SK-N-SH (cell line): ENCODE measurements at regions not wholly inside any gene's neighbourhood (a gene's known extent, or its start where the extent isn't known, plus 50 kb on each side); places are given as distances from the start of the nearest gene placed in this dataset.

Source experiments
- CTCF ChIA-PET: fragments of 300-600, 350-600 bp; formaldehyde crosslinking; extraction: SDS; loops from one replicate; lab custom pipeline; 2021; lab: Yijun Ruan, JAX
- POLR2A ChIA-PET: fragments of 350-600 bp; sonication (Branson Sonifier 250); formaldehyde crosslinking; extraction: SDS; loops from one replicate; lab custom pipeline; 2020; ENCODE audit warnings: antibody characterized with exemption, inconsistent platforms; lab: Yijun Ruan, JAX
- DNase-seq: peaks from one replicate; pipeline ENCODE4 v3.0.0; 2012
- H2AFZ ChIP-seq: fragments of 200-600 bp; sonication (generic); 2 replicates; pipeline ENCODE4 v1.8.1; 2016; ENCODE audit warnings: antibody characterized with exemption, mild to moderate bottlenecking, low read depth
- H3F3A ChIP-seq: fragments of 200-600 bp; sonication (generic); replicated peaks from 2 replicates; pipeline ENCODE3; 2016; ENCODE audit warnings: antibody characterized with exemption, mild to moderate bottlenecking; ENCODE audit not compliant: insufficient read depth
- H3K27ac ChIP-seq, 2 experiments: fragments of 200-500 bp in 1 of 2; fragments of 200-600 bp in 1 of 2; sonication (Bioruptor generic) in 1 of 2; sonication (generic), shearing (Covaris generic) in 1 of 2; 2 replicates each; pipeline versions ENCODE4 v1.5.1 to v1.6.1; 2014 to 2016; ENCODE audit warnings: low read depth in 2 of 2, inconsistent platforms in 1 of 2, low read length in 1 of 2, mild to moderate bottlenecking in 1 of 2, mixed read lengths in 1 of 2
- H3K27me3 ChIP-seq: fragments of 200-600 bp; sonication (generic), shearing (Covaris generic); 2 replicates; pipeline ENCODE4 v1.6.1; 2016; ENCODE audit warnings: mixed run types; ENCODE audit not compliant: insufficient read depth
- H3K36me3 ChIP-seq, 2 experiments: fragments of 200-500 bp in 1 of 2; fragments of 200-600 bp in 1 of 2; sonication (Bioruptor generic) in 1 of 2; sonication (generic) in 1 of 2; replicated peaks in 1 of 2; 2 replicates each; pipeline versions ENCODE3 to v1.5.1; 2014 to 2016; ENCODE audit warnings: low read length in 1 of 2, mild to moderate bottlenecking in 1 of 2; ENCODE audit not compliant: insufficient read depth in 2 of 2, control insufficient read depth in 1 of 2
- H3K4me1 ChIP-seq, 2 experiments: fragments of 200-500 bp in 1 of 2; fragments of 200-600 bp in 1 of 2; sonication (Bioruptor generic) in 1 of 2; sonication (generic), shearing (Covaris generic) in 1 of 2; 2 replicates each; pipeline versions ENCODE4 v1.5.1 to v1.6.1; 2014 to 2016; ENCODE audit warnings: low read depth in 1 of 2, low read length in 1 of 2, mixed run types in 1 of 2; ENCODE audit not compliant: insufficient read depth in 2 of 2, control insufficient read depth in 1 of 2
- H3K4me2 ChIP-seq: fragments of 200-600 bp; sonication (generic), shearing (Covaris generic); 2 replicates; pipeline ENCODE4 v1.6.1; 2017; ENCODE audit warnings: mixed run types
- H3K4me3 ChIP-seq, 2 experiments: fragments of 200-500 bp in 1 of 2; fragments of 200-600 bp in 1 of 2; sonication (Bioruptor generic) in 1 of 2; sonication (generic), shearing (Covaris generic) in 1 of 2; 2 replicates each; pipeline versions ENCODE4 v1.5.1 to v1.8.1; 2014 to 2016; ENCODE audit warnings: low read depth in 2 of 2, inconsistent platforms in 1 of 2, low read length in 1 of 2, mild to moderate bottlenecking in 1 of 2, mixed read lengths in 1 of 2, moderate library complexity in 1 of 2
- H3K79me2 ChIP-seq: fragments of 200-600 bp; sonication (generic); 2 replicates; pipeline ENCODE4 v1.8.1; 2017; ENCODE audit warnings: mild to moderate bottlenecking; ENCODE audit not compliant: insufficient read depth
- H3K9ac ChIP-seq: fragments of 200-600 bp; sonication (generic); 2 replicates; pipeline ENCODE4 v1.6.1; 2017; ENCODE audit warnings: mixed run types
- H3K9me2 ChIP-seq: fragments of 200-600 bp; sonication (generic); 2 replicates; pipeline ENCODE4 v1.6.1; 2017; ENCODE audit warnings: mixed run types
- H3K9me3 ChIP-seq: fragments of 200-600 bp; sonication (generic); 2 replicates; pipeline ENCODE4 v1.6.1; 2017; ENCODE audit warnings: mixed run types, mild to moderate bottlenecking, moderate library complexity
- H4K20me1 ChIP-seq: fragments of 200-600 bp; sonication (generic); 2 replicates; pipeline ENCODE4 v1.6.1; 2017; ENCODE audit warnings: mild to moderate bottlenecking, mixed run types; ENCODE audit not compliant: insufficient read depth
- CHD2 ChIP-seq: fragments of 150-350 bp; IDR thresholded peaks from 2 replicates; pipeline ENCODE4 v1.6.1; 2018; ENCODE audit warnings: low read length; ENCODE audit not compliant: partially characterized antibody
- ELF1 ChIP-seq: IDR thresholded peaks from 2 replicates; pipeline ENCODE4 v1.4.0; 2012
- EP300 ChIP-seq, 2 experiments: IDR thresholded peaks; 2 replicates each; pipeline versions ENCODE4 v1.4.0 to v1.6.1; 2012; ENCODE audit warnings: borderline replicate concordance in 1 of 2, low read depth in 1 of 2, low read length in 1 of 2
- EZH2phosphoT487 ChIP-seq: fragments of 200-600 bp; sonication (generic); IDR thresholded peaks from 2 replicates; pipeline ENCODE4 v1.6.1; 2017; ENCODE audit warnings: low read depth, mixed run types, mild to moderate bottlenecking, antibody characterized with exemption, moderate library complexity, borderline replicate concordance
- FOXJ3 ChIP-seq: sonication (generic); formaldehyde crosslinking; IDR thresholded peaks from 2 replicates; pipeline ENCODE4 v1.5.1; 2020; ENCODE audit warnings: mild to moderate bottlenecking, missing genetic modification reagents
- FOXM1 ChIP-seq: IDR thresholded peaks from 2 replicates; pipeline ENCODE4 v1.4.0; 2012; ENCODE audit warnings: low read depth, mild to moderate bottlenecking
- IRF3 ChIP-seq: fragments of 150-350 bp; IDR thresholded peaks from 2 replicates; pipeline ENCODE4 v1.6.1; 2016; ENCODE audit warnings: mild to moderate bottlenecking, low read depth, low read length
- MEF2A ChIP-seq: IDR thresholded peaks from 2 replicates; pipeline ENCODE4 v1.4.0; 2012; ENCODE audit warnings: low read depth, borderline replicate concordance
- NFIC ChIP-seq: IDR thresholded peaks from 2 replicates; pipeline ENCODE4 v1.4.0; 2012; ENCODE audit warnings: borderline replicate concordance
- RAD21 ChIP-seq: IDR thresholded peaks from 2 replicates; pipeline ENCODE4 v1.6.1; 2012; ENCODE audit warnings: mild to moderate bottlenecking, low read length
- RCOR1 ChIP-seq: fragments of 150-350 bp; IDR thresholded peaks from 2 replicates; pipeline ENCODE4 v1.6.1; 2017; ENCODE audit warnings: antibody characterized with exemption, low read length
- RXRA ChIP-seq: IDR thresholded peaks from 2 replicates; pipeline ENCODE4 v1.4.0; 2012; ENCODE audit warnings: low read depth, mild to moderate bottlenecking, borderline replicate concordance
- SIN3A ChIP-seq: IDR thresholded peaks from 2 replicates; pipeline ENCODE4 v1.6.1; 2012; ENCODE audit warnings: low read depth, mild to moderate bottlenecking, low read length, moderate library complexity, borderline replicate concordance
- USF2 ChIP-seq: fragments of 150-350 bp; IDR thresholded peaks from 2 replicates; pipeline ENCODE4 v1.6.1; 2017; ENCODE audit warnings: antibody characterized with exemption, low read length, low read depth, borderline replicate concordance
- YY1 ChIP-seq: IDR thresholded peaks from 2 replicates; pipeline ENCODE4 v1.4.0; 2012; ENCODE audit warnings: low read depth, mild to moderate bottlenecking
- WGBS: methylation state at CpG from one replicate; pipeline ENCODE4 v1.1.6; 2017; ENCODE audit warnings: low lambda C conversion rate; 5-methylcytosine and 5-hydroxymethylcytosine counted together
- TF ChIP-seq, protein P1 (sequence below): IDR thresholded peaks from 2 replicates; pipeline ENCODE4; 2012
- TF ChIP-seq, protein P2 (sequence below): IDR thresholded peaks from 2 replicates; pipeline ENCODE4 v1.6.1; 2012; ENCODE audit warnings: mild to moderate bottlenecking, low read depth, low read length, moderate library complexity

DNA sequence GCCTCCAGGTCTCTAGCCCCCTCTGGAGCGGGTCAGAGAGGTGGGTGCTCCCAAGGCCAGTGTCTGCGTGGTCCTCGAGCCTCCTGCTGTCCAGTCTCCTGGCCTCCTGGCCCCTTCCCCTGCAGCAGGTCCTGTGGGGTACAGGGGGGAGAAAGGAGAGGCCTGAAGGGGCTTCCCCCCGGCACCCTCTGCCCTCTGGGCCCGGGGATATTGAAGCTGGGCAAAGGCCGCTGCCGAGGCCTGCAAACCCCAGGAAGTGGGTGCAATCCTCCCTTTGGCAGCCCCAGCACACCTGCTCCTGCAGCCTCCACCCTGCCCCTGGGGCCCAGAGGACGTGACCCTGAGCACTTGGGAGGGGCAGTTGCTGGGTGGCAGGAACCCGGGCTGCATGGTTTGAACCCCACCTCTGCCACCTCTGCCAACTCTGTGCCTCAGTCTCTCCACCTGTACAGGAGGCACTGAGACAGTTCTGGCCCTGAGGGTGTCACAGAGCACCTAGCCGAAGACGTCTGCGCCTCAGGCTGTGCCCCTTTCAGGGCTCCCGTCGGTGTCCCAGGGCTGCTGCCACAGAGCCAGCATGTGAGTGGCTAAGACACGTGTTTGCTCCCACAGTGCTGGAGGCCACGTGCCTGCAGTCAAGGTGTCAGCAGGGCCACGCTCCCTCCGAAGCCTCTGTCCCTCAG, 59.1 kb upstream of the INPP5A start:
- no peak for TF ChIP-seq EP300 (IDR thresholded peaks at IDR 0.05; ENCODE audit: borderline replicate concordance in 1 of 2, low read depth in 1 of 2, low read length in 1 of 2)
- no peak for TF ChIP-seq USF2
- no peak for TF ChIP-seq ELF1
- no peak for TF ChIP-seq MEF2A
- no peak for TF ChIP-seq RCOR1
- Histone ChIP-seq H3K79me2 (no peaks in the 10 kb centered on the region), H3K9me3 (no peaks in the 10 kb centered on the region), H3K4me1 (no peaks in the 10 kb centered on the region), H3K36me3 (no peaks in the 10 kb centered on the region), H3K27ac (no peak overlapping the region), H3K4me3 (no peak overlapping the region), H3K9me2 (no peaks in the 10 kb centered on the region), H2AFZ (no peak overlapping the region), H3K4me2 (no peak overlapping the region), H4K20me1 (no peaks in the 10 kb centered on the region), H3K27me3 (no peaks in the 10 kb centered on the region), H3F3A (no peaks in the 10 kb centered on the region), H3K9ac (no peak overlapping the region)
- ChIA-PET CTCF (interaction anchor here (1.1 kb wide), 1 partner anchor 118 kb away, joined by 3 read pairs; no protein-coding TSS in a partner anchor), POLR2A (no interaction called here)
- DNase-seq, result no peak
- 58% methylated on average over 6 of the region's 18 CpGs for WGBS

DNA sequence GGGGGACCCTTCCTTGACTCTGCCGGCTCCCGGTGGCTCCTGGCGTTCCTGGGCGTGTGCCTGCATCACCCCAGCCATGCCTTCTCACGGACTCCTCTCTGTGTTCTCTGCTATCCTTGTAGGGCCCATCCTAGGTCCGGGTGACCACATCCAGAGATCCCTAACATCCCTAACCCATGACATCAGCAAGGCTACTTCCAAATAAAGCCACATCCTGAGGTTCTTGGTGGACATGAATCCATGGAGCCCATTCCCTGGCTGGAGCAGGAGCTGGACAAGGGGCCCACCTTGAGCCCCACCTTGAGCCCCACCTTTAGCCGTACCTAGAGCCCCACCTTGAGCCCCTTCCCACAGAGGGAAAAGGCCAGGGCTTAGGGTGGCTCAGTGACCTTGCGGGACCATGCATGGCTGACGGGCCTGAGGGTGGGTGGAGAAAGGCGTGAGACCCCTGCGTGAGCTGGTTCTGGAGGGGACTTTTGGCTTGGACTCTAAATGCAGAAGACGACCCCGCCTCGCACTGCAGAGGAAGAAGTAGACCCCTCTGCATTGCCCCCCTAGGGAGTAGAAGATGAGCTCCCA, 58.5 kb upstream of the INPP5A start:
- H3K9ac ChIP-seq, result no peak overlapping the region
- no peaks in the 10 kb centered on the region for H3K9me2 ChIP-seq
- CTCF ChIA-PET, result interaction anchor here (1.1 to 1.5 kb wide), 4 partner anchors 21 to 119 kb away, joined by 3 to 5 read pairs (median 3); no protein-coding TSS in a partner anchor
- no peaks in the 10 kb centered on the region for H3F3A ChIP-seq
- no peaks in the 10 kb centered on the region for H3K79me2 ChIP-seq
- no peak overlapping the region for H3K4me3 ChIP-seq
- no peak overlapping the region for H2AFZ ChIP-seq
- no peak for DNase-seq
- no peak overlapping the region for H3K27ac ChIP-seq
- no peaks in the 10 kb centered on the region for H3K27me3 ChIP-seq
- no peak overlapping the region for H3K4me2 ChIP-seq
- no peaks in the 10 kb centered on the region for H3K9me3 ChIP-seq
- H4K20me1 ChIP-seq, result no peaks in the 10 kb centered on the region
- no peaks in the 10 kb centered on the region for H3K4me1 ChIP-seq
- no peaks in the 10 kb centered on the region for H3K36me3 ChIP-seq
- POLR2A ChIA-PET, result no interaction called here
- 68% methylated on average over 7 of the region's 14 CpGs for WGBS
- TF ChIP-seq YY1 (no peak), IRF3 (no peak), USF2 (no peak), FOXM1 (no peak), SIN3A (no peak), EZH2phosphoT487 (no peak), FOXJ3 (CRISPR knock-in tag) (no peak), EP300 (IDR thresholded peaks at IDR 0.05; ENCODE audit: borderline replicate concordance in 1 of 2, low read depth in 1 of 2, low read length in 1 of 2) (no peak), NFIC (no peak), CHD2 (no peak), RAD21 (no peak), RXRA (no peak), ELF1 (no peak), RCOR1 (no peak)
- TF ChIP-seq, protein P1, sequence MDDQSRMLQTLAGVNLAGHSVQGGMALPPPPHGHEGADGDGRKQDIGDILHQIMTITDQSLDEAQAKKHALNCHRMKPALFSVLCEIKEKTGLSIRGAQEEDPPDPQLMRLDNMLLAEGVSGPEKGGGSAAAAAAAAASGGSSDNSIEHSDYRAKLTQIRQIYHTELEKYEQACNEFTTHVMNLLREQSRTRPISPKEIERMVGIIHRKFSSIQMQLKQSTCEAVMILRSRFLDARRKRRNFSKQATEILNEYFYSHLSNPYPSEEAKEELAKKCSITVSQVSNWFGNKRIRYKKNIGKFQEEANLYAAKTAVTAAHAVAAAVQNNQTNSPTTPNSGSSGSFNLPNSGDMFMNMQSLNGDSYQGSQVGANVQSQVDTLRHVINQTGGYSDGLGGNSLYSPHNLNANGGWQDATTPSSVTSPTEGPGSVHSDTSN, result no peak
- TF ChIP-seq, protein P2, sequence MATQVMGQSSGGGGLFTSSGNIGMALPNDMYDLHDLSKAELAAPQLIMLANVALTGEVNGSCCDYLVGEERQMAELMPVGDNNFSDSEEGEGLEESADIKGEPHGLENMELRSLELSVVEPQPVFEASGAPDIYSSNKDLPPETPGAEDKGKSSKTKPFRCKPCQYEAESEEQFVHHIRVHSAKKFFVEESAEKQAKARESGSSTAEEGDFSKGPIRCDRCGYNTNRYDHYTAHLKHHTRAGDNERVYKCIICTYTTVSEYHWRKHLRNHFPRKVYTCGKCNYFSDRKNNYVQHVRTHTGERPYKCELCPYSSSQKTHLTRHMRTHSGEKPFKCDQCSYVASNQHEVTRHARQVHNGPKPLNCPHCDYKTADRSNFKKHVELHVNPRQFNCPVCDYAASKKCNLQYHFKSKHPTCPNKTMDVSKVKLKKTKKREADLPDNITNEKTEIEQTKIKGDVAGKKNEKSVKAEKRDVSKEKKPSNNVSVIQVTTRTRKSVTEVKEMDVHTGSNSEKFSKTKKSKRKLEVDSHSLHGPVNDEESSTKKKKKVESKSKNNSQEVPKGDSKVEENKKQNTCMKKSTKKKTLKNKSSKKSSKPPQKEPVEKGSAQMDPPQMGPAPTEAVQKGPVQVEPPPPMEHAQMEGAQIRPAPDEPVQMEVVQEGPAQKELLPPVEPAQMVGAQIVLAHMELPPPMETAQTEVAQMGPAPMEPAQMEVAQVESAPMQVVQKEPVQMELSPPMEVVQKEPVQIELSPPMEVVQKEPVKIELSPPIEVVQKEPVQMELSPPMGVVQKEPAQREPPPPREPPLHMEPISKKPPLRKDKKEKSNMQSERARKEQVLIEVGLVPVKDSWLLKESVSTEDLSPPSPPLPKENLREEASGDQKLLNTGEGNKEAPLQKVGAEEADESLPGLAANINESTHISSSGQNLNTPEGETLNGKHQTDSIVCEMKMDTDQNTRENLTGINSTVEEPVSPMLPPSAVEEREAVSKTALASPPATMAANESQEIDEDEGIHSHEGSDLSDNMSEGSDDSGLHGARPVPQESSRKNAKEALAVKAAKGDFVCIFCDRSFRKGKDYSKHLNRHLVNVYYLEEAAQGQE, result no peak
